ENCODE measurements at regions not wholly inside any gene's neighbourhood (a gene's known extent, or its start where the extent isn't known, plus 50 kb on each side); places are given as distances from the start of the nearest gene placed in this dataset.

- TF ChIP-seq CTCF (conservative IDR thresholded peaks at IDR 0.05; ENCODE audit: low read length) (no peak), EZH2phosphoT487 (IDR thresholded peaks at IDR 0.05; ENCODE audit: borderline replicate concordance, low read depth, low read length) (no peak)
Measured at GRCh38 chr18:77815666-77816338, 566.2 kb downstream of the GALR1 start.
